Activated T-helper 9 cell treated with anti-CD3 and anti-CD28 coated beads, Interleukin-2, amount 50 U/mL, for 16 hours (primary cell): ENCODE measurements at regions not wholly inside any gene's neighbourhood (a gene's known extent, or its start where the extent isn't known, plus 50 kb on each side); places are given as distances from the start of the nearest gene placed in this dataset.

Experiments used
- DNase-seq: peaks from one replicate; pipeline ENCODE4 v3.0.0-alpha.2; 2020; ENCODE audit warnings: low read depth

GRCh38 chr11:115695677-115696364 lies 191.6 kb upstream of the CADM1 start:
- DNase-seq = no peak

- no peak for DNase-seq
Measured at GRCh38 chr11:115693002-115693401, 188.8 kb upstream of the CADM1 start.

- DNase-seq = no peak
Measured at GRCh38 chr11:115691030-115691429, 186.8 kb upstream of the CADM1 start.

- DNase-seq = no peak
Measured at GRCh38 chr11:115687934-115688333, 183.7 kb upstream of the CADM1 start.

- DNase-seq = no peak
Measured at GRCh38 chr11:115684699-115685098, 180.5 kb upstream of the CADM1 start.

GRCh38 chr11:115684135-115684534 lies 179.9 kb upstream of the CADM1 start:
- DNase-seq = no peak

GRCh38 chr11:115682888-115683287 lies 178.7 kb upstream of the CADM1 start:
- DNase-seq = no peak

GRCh38 chr11:115682101-115682500 lies 177.9 kb upstream of the CADM1 start:
- DNase-seq = no peak

GRCh38 chr11:115679945-115680344 lies 175.7 kb upstream of the CADM1 start:
- no peak for DNase-seq

- DNase-seq = no peak
Measured at GRCh38 chr11:115678942-115679341, 174.7 kb upstream of the CADM1 start.

- DNase-seq = no peak
Measured at GRCh38 chr11:115677190-115677589, 173.0 kb upstream of the CADM1 start.

- no peak for DNase-seq
Measured at GRCh38 chr11:115676768-115677167, 172.6 kb upstream of the CADM1 start.

GRCh38 chr11:115676206-115676605 lies 172.0 kb upstream of the CADM1 start:
- DNase-seq = no peak

- DNase-seq = no peak
Measured at GRCh38 chr11:115674937-115675544, 170.8 kb upstream of the CADM1 start.

- DNase-seq = no peak
Measured at GRCh38 chr11:115674176-115674936, 170.1 kb upstream of the CADM1 start.

GRCh38 chr11:115673720-115674119 lies 169.5 kb upstream of the CADM1 start:
- DNase-seq = no peak

GRCh38 chr11:115672999-115673411 lies 168.8 kb upstream of the CADM1 start:
- no peak for DNase-seq

GRCh38 chr11:115672412-115672811 lies 168.2 kb upstream of the CADM1 start:
- no peak for DNase-seq

GRCh38 chr11:115670538-115671205 lies 166.5 kb upstream of the CADM1 start:
- DNase-seq = no peak

GRCh38 chr11:115665958-115666357 lies 161.7 kb upstream of the CADM1 start:
- DNase-seq = no peak

- no peak for DNase-seq
Measured at GRCh38 chr11:115665175-115665821, 161.1 kb upstream of the CADM1 start.

GRCh38 chr11:115664313-115664712 lies 160.1 kb upstream of the CADM1 start:
- DNase-seq = no peak
